Neuronal stem cell (in vitro differentiated cells): ENCODE measurements at regions not wholly inside any gene's neighbourhood (a gene's known extent, or its start where the extent isn't known, plus 50 kb on each side); places are given as distances from the start of the nearest gene placed in this dataset.

Source experiments
- DNase-seq: peaks from one replicate; pipeline ENCODE4 v3.0.0-alpha.2; 2013; ENCODE audit warnings: low spot score
- H2AFZ ChIP-seq: one replicate; pipeline ENCODE4 v1.6.1; 2013; ENCODE audit warnings: mild to moderate bottlenecking, low read length, inconsistent platforms
- H2AK5ac ChIP-seq: 2 replicates; pipeline ENCODE4 v1.6.1; 2013; ENCODE audit warnings: low read depth, mild to moderate bottlenecking, inconsistent platforms, low read length, moderate library complexity, mixed read lengths
- H2BK120ac ChIP-seq: 2 replicates; pipeline ENCODE4 v1.6.1; 2013; ENCODE audit warnings: low read depth, mild to moderate bottlenecking, inconsistent platforms, low read length, moderate library complexity, mixed read lengths
- H2BK12ac ChIP-seq: one replicate; pipeline ENCODE4 v1.6.1; 2013; ENCODE audit warnings: low read length, inconsistent platforms
- H2BK15ac ChIP-seq: 2 replicates; pipeline ENCODE4 v1.6.1; 2013; ENCODE audit warnings: mild to moderate bottlenecking, low read length, inconsistent platforms, mixed read lengths
- H2BK5ac ChIP-seq: one replicate; pipeline ENCODE4 v1.6.1; 2013; ENCODE audit warnings: inconsistent platforms, mild to moderate bottlenecking, low read length, moderate library complexity
- H3K14ac ChIP-seq: one replicate; pipeline ENCODE4 v1.6.1; 2013; ENCODE audit warnings: low read length, inconsistent platforms
- H3K18ac ChIP-seq: 2 replicates; pipeline ENCODE4 v1.6.1; 2013; ENCODE audit warnings: low read length, inconsistent platforms
- H3K23ac ChIP-seq: 2 replicates; pipeline ENCODE4 v1.6.1; 2013; ENCODE audit warnings: low read depth, mild to moderate bottlenecking, mixed read lengths, low read length, inconsistent platforms; ENCODE audit not compliant: poor library complexity
- H3K27ac ChIP-seq: replicated peaks from 3 replicates; pipeline ENCODE4 v1.5.1; 2013; ENCODE audit warnings: low read length, inconsistent platforms
- H3K27me3 ChIP-seq, 3 experiments: 2 replicates each; pipeline ENCODE4 v1.6.1; 2013; ENCODE audit warnings: low read length in 3 of 3, mild to moderate bottlenecking in 2 of 3, inconsistent platforms in 1 of 3, low read depth in 1 of 3, mixed read lengths in 1 of 3, moderate library complexity in 1 of 3; ENCODE audit not compliant: control insufficient read depth in 3 of 3, insufficient read depth in 3 of 3
- H3K36me3 ChIP-seq, 2 donors: replicated peaks in 1 of 2; 2 replicates each; pipeline ENCODE4 v1.6.1; 2013; ENCODE audit warnings: low read length in 2 of 2; ENCODE audit not compliant: control insufficient read depth in 2 of 2, insufficient read depth in 2 of 2
- H3K4ac ChIP-seq: 2 replicates; pipeline ENCODE4 v1.6.1; 2013; ENCODE audit warnings: inconsistent platforms, mild to moderate bottlenecking, low read length, moderate library complexity
- H3K4me1 ChIP-seq, 2 donors: 1 replicate in 1 of 2; 2 replicates in 1 of 2; pipeline ENCODE4 v1.6.1; 2013; ENCODE audit warnings: low read length in 2 of 2, low read depth in 1 of 2; ENCODE audit not compliant: control insufficient read depth in 2 of 2, insufficient read depth in 1 of 2
- H3K4me2 ChIP-seq: one replicate; pipeline ENCODE4 v1.6.1; 2013; ENCODE audit warnings: mild to moderate bottlenecking, low read length, inconsistent platforms; ENCODE audit not compliant: insufficient read depth, poor library complexity, severe bottlenecking
- H3K4me3 ChIP-seq, 2 donors: 2 replicates each; pipeline ENCODE4 v1.5.1; 2013; ENCODE audit warnings: low read length in 2 of 2, mild to moderate bottlenecking in 2 of 2, inconsistent platforms in 1 of 2, moderate library complexity in 1 of 2
- H3K79me1 ChIP-seq: one replicate; pipeline ENCODE4 v1.6.1; 2013; ENCODE audit warnings: low read depth, mild to moderate bottlenecking, inconsistent platforms, low read length, moderate library complexity
- H3K9ac ChIP-seq: one replicate; pipeline ENCODE4 v1.6.1; 2013; ENCODE audit warnings: mild to moderate bottlenecking, low read depth, low read length, inconsistent platforms; ENCODE audit not compliant: poor library complexity
- H3K9me3 ChIP-seq, 2 donors: replicated peaks in 1 of 2; 2 replicates each; pipeline versions ENCODE3 to v1.6.1; 2013; ENCODE audit warnings: low read length in 2 of 2, mild to moderate bottlenecking in 2 of 2, inconsistent platforms in 1 of 2, low read depth in 1 of 2, mixed read lengths in 1 of 2, moderate library complexity in 1 of 2; ENCODE audit not compliant: control insufficient read depth in 2 of 2, insufficient read depth in 1 of 2
- H4K8ac ChIP-seq: one replicate; pipeline ENCODE4 v1.6.1; 2013; ENCODE audit warnings: low read depth, mild to moderate bottlenecking, inconsistent platforms, low read length, moderate library complexity
- H4K91ac ChIP-seq: one replicate; pipeline ENCODE4 v1.6.1; 2013; ENCODE audit warnings: low read length, low read depth, mild to moderate bottlenecking, inconsistent platforms; ENCODE audit not compliant: poor library complexity
- WGBS, 2 donors: extraction: QIAGEN DNeasy Blood & Tissue Kit; methylation state at CpG; one replicate each; pipeline ENCODE4 v1.1.7; 2013; ENCODE audit warnings: missing lambda C conversion rate in 2 of 2, mixed read lengths in 1 of 2; ENCODE audit not compliant: insufficient read length in 2 of 2, insufficient replicate concordance in 1 of 2; ENCODE audit errors: extremely low coverage in 2 of 2; 5-methylcytosine and 5-hydroxymethylcytosine counted together

DNA sequence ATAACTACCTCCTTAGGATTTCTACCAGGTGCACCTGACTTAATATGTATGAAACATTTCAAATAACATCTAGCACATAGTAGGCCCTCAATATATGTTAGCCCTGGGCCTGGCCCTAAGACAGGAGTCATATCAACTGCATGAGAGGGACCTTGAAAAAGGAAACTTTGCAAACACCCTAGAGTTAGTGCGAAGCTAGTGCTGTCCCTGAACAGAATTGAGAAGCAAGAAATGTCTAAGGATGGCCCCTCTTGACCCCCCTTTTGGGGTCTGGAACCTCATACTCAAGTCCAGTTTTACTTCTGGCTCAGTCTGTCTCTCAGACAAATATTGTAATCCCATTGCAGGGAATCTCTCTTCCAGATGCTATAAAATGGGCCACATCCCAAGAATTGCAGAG is 80.5 kb downstream of the CBLN1 start:
- no peaks in the 10 kb centered on the region for H3K27me3 ChIP-seq
- H3K36me3 ChIP-seq: no peaks in the 10 kb centered on the region
- H3K9me3 ChIP-seq: peaks cover 0 to 2% of the 10 kb centered on the region in 2 donors
- no peak overlapping the region for H2BK12ac ChIP-seq
- no peak overlapping the region for H3K14ac ChIP-seq
- H4K91ac ChIP-seq: no peak overlapping the region
- no peak overlapping the region for H3K4ac ChIP-seq
- no peak overlapping the region for H3K4me3 ChIP-seq
- DNase-seq: no peak
- no peak overlapping the region for H2BK15ac ChIP-seq
- H2BK120ac ChIP-seq: no peak overlapping the region
- no peak overlapping the region for H3K4me2 ChIP-seq
- H3K9ac ChIP-seq: no peak overlapping the region
- H2AFZ ChIP-seq: no peak overlapping the region
- H2AK5ac ChIP-seq: no peak overlapping the region
- H3K4me1 ChIP-seq: no peaks in the 10 kb centered on the region
- no peak overlapping the region for H4K8ac ChIP-seq
- H3K23ac ChIP-seq: no peak overlapping the region
- no CpG with 5 or more reads among the region's 1 CpG for WGBS, 2 donors
- H3K18ac ChIP-seq: no peak overlapping the region
- H2BK5ac ChIP-seq: no peak overlapping the region
- H3K27ac ChIP-seq: no peak overlapping the region
- no peaks in the 10 kb centered on the region for H3K79me1 ChIP-seq

- Histone ChIP-seq H3K23ac (no peak overlapping the region), H3K4ac (no peak overlapping the region), H3K9ac (no peak overlapping the region), H3K4me3 (no peak overlapping the region), H3K4me1 (no peaks in the 10 kb centered on the region), H3K27me3 (no peaks in the 10 kb centered on the region), H3K4me2 (no peak overlapping the region), H3K79me1 (no peaks in the 10 kb centered on the region), H2AFZ (no peak overlapping the region), H2AK5ac (no peak overlapping the region), H3K36me3 (no peaks in the 10 kb centered on the region), H3K9me3 (peaks cover 0 to 2% of the 10 kb centered on the region in 2 donors), H2BK15ac (no peak overlapping the region), H2BK120ac (no peak overlapping the region), H3K27ac (no peak overlapping the region), H2BK12ac (no peak overlapping the region), H4K91ac (no peak overlapping the region), H3K14ac (no peak overlapping the region), H4K8ac (no peak overlapping the region), H2BK5ac (no peak overlapping the region), H3K18ac (no peak overlapping the region)
- DNase-seq: no peak
- no CpG with 5 or more reads among the region's 8 CpGs for WGBS, 2 donors
Measured at GRCh38 chr16:49200223-49200820, 81.3 kb downstream of the CBLN1 start.

GRCh38 chr16:49195237-49195548 is 86.4 kb downstream of the CBLN1 start:
- H3K4me2 ChIP-seq: no peak overlapping the region
- no peak overlapping the region for H3K18ac ChIP-seq
- no peaks in the 10 kb centered on the region for H3K79me1 ChIP-seq
- H3K23ac ChIP-seq: no peak overlapping the region
- DNase-seq: no peak
- no peak overlapping the region for H3K4me3 ChIP-seq
- H3K14ac ChIP-seq: no peak overlapping the region
- H4K8ac ChIP-seq: no peak overlapping the region
- H2BK120ac ChIP-seq: no peak overlapping the region
- H3K4ac ChIP-seq: no peak overlapping the region
- H4K91ac ChIP-seq: no peak overlapping the region
- no peaks in the 10 kb centered on the region for H3K36me3 ChIP-seq
- peaks cover 0 to 2% of the 10 kb centered on the region in 2 donors for H3K4me1 ChIP-seq
- H3K27ac ChIP-seq: no peak overlapping the region
- no peak overlapping the region for H2AK5ac ChIP-seq
- no CpG with 5 or more reads among the region's 5 CpGs for whole genome bisulfite sequencing, 2 donors
- no peak overlapping the region for H2BK12ac ChIP-seq
- no peak overlapping the region for H2BK15ac ChIP-seq
- H3K27me3 ChIP-seq: no peaks in the 10 kb centered on the region
- no peaks in the 10 kb centered on the region for H3K9me3 ChIP-seq
- no peak overlapping the region for H2BK5ac ChIP-seq
- H3K9ac ChIP-seq: no peak overlapping the region
- H2AFZ ChIP-seq: no peak overlapping the region

- H3K9me3 ChIP-seq: no peaks in the 10 kb centered on the region
- H4K91ac ChIP-seq: no peak overlapping the region
- no peak overlapping the region for H3K14ac ChIP-seq
- H3K23ac ChIP-seq: no peak overlapping the region
- no peak overlapping the region for H3K9ac ChIP-seq
- no peak overlapping the region for H2BK15ac ChIP-seq
- H2AFZ ChIP-seq: no peak overlapping the region
- peaks cover 0 to 2% of the 10 kb centered on the region in 2 donors for H3K4me1 ChIP-seq
- H2BK12ac ChIP-seq: no peak overlapping the region
- H3K18ac ChIP-seq: no peak overlapping the region
- no peak overlapping the region for H2BK120ac ChIP-seq
- no peak overlapping the region for H3K4me2 ChIP-seq
- H3K4ac ChIP-seq: no peak overlapping the region
- no peaks in the 10 kb centered on the region for H3K27me3 ChIP-seq
- H3K79me1 ChIP-seq: no peaks in the 10 kb centered on the region
- WGBS, 2 donors: no CpG with 5 or more reads among the region's 16 CpGs
- no peak for DNase-seq
- H3K4me3 ChIP-seq: no peak overlapping the region
- H3K27ac ChIP-seq: no peak overlapping the region
- H2AK5ac ChIP-seq: no peak overlapping the region
- no peak overlapping the region for H2BK5ac ChIP-seq
- H3K36me3 ChIP-seq: no peaks in the 10 kb centered on the region
- no peak overlapping the region for H4K8ac ChIP-seq
Measured at GRCh38 chr16:49194537-49195236, 87.0 kb downstream of the CBLN1 start.
